Neural crest cell (in vitro differentiated cells): ENCODE measurements at regions not wholly inside any gene's neighbourhood (a gene's known extent, or its start where the extent isn't known, plus 50 kb on each side); places are given as distances from the start of the nearest gene placed in this dataset.
A peak's percentile ranks its signal among the peaks of the same experiment; 100 is the strongest.
"Not testable (repeated sequence)": the region's sequence is repeated elsewhere in the genome, so short reads cannot be mapped to it uniquely, and the experiment has no call there.

Experiments used
- DNase-seq: peaks from one replicate; pipeline ENCODE4 v3.0.0; 2021; ENCODE audit warnings: low read depth, mixed read lengths, low spot score
- H3K27ac Mint-ChIP-seq: one replicate; pipeline ENCODE4 v1.8.0; 2021; ENCODE audit warnings: mild to moderate bottlenecking, mixed read lengths; ENCODE audit not compliant: unreplicated experiment
- H3K27me3 Mint-ChIP-seq: 2 replicates; pipeline ENCODE4 v1.8.0; 2021; ENCODE audit warnings: low read depth, mild to moderate bottlenecking, mixed read lengths
- H3K36me3 Mint-ChIP-seq: 2 replicates; pipeline ENCODE4 v1.8.0; 2021; ENCODE audit warnings: low read depth, mild to moderate bottlenecking, mixed read lengths
- H3K4me1 Mint-ChIP-seq: 2 replicates; pipeline ENCODE4 v1.8.0; 2021; ENCODE audit warnings: mixed read lengths
- H3K4me3 Mint-ChIP-seq: one replicate; pipeline ENCODE4 v1.8.0; 2021; ENCODE audit warnings: mild to moderate bottlenecking, mixed read lengths
- H3K9me3 Mint-ChIP-seq: 2 replicates; pipeline ENCODE4 v1.8.0; 2021; ENCODE audit warnings: mixed read lengths
- TF ChIP-seq, protein P1 (sequence below): fragments of 200-600 bp; sonication (generic); conservative IDR thresholded peaks from 2 replicates; pipeline ENCODE4 v1.5.0; 2021; ENCODE audit warnings: antibody characterized with exemption, mild to moderate bottlenecking

DNA sequence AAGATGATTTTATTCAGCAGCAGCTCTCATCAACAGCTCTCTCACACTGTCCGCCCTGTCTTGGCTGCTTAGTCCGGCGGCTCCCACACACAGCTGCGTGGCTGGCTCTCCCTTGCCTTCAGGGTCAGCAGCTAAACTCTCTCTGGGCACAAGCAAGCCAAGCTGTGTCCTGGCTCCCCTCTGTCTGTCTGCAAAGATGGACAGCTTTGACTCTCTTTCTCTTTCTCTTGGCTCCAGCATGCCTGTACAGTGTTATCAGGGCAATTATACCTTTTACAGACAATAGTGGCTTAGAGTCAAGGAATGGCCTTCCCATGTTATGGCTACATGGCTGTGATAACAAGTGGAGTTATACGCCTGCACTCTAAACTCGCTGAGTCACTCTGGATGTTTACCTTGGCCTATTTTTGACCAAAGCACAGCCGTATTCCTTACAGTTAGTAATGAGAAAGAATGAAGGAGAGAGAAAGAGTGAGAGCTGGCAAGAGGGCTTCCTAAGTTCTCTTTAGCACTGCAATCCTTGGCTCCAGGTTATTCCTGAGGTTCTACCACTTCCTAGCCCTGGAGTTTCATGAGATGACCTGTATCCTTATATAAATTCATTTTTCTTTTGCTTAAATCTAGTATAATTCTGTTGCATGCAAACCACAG lies 59.9 kb upstream of the ZSWIM5 start:
- H3K36me3 Mint-ChIP-seq: no peaks in the 10 kb centered on the region
- peak overlapping the region; percentile 41 for H3K27ac Mint-ChIP-seq
- DNase-seq: no peak
- H3K4me3 Mint-ChIP-seq: no peak overlapping the region
- H3K27me3 Mint-ChIP-seq: peaks cover 11% of the 10 kb centered on the region
- H3K4me1 Mint-ChIP-seq: no peaks in the 10 kb centered on the region
- TF ChIP-seq, protein P1, sequence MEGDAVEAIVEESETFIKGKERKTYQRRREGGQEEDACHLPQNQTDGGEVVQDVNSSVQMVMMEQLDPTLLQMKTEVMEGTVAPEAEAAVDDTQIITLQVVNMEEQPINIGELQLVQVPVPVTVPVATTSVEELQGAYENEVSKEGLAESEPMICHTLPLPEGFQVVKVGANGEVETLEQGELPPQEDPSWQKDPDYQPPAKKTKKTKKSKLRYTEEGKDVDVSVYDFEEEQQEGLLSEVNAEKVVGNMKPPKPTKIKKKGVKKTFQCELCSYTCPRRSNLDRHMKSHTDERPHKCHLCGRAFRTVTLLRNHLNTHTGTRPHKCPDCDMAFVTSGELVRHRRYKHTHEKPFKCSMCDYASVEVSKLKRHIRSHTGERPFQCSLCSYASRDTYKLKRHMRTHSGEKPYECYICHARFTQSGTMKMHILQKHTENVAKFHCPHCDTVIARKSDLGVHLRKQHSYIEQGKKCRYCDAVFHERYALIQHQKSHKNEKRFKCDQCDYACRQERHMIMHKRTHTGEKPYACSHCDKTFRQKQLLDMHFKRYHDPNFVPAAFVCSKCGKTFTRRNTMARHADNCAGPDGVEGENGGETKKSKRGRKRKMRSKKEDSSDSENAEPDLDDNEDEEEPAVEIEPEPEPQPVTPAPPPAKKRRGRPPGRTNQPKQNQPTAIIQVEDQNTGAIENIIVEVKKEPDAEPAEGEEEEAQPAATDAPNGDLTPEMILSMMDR: no peak
- H3K9me3 Mint-ChIP-seq: peaks cover 6% of the 10 kb centered on the region

DNA sequence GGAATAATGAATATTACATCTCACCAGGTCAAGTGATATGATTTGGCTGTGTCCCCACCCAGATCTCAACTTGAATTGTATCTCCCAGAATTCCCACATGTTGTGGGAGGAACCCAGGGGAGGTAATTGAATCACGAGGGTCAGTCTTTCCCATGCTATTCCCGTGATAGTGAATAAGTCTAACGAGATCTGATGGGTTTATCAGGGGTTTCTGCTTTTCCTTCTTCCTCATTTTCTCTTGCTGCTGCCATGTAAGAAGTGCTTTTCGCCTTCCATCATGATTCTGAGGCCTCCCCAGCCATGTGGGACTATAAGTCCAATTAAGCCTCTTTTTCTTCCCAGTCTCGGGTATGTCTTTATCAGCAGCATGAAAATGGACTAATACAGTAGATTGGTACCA lies 58.4 kb upstream of the HPDL start:
- DNase-seq, H3K4me1 Mint-ChIP-seq, H3K4me3 Mint-ChIP-seq, H3K27ac Mint-ChIP-seq, H3K9me3 Mint-ChIP-seq, H3K36me3 Mint-ChIP-seq: not testable (repeated sequence)
- peaks cover 11% of the 10 kb centered on the region for H3K27me3 Mint-ChIP-seq

DNA sequence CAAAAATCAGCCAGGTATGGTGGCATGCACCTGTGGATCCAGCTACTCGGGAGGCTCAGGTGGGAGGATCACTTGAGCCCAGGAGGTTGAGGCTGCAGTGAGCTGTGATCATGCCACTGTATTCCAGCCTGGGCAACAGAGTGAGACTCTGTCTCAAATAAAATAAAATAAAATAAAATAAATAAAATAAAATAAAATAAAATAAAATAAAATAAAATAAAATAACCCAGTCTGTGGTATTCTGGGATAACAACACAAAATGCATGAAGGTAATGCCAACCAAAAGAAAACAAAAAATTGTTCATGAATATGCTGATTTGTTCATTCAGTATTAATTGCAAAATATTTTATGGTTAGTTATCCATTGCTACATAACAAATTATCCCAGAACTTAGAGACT lies 54.4 kb upstream of the HPDL start:
- not testable (repeated sequence) for H3K9me3 Mint-ChIP-seq, H3K4me3 Mint-ChIP-seq, H3K27ac Mint-ChIP-seq, H3K27me3 Mint-ChIP-seq, DNase-seq, H3K4me1 Mint-ChIP-seq, H3K36me3 Mint-ChIP-seq

DNA sequence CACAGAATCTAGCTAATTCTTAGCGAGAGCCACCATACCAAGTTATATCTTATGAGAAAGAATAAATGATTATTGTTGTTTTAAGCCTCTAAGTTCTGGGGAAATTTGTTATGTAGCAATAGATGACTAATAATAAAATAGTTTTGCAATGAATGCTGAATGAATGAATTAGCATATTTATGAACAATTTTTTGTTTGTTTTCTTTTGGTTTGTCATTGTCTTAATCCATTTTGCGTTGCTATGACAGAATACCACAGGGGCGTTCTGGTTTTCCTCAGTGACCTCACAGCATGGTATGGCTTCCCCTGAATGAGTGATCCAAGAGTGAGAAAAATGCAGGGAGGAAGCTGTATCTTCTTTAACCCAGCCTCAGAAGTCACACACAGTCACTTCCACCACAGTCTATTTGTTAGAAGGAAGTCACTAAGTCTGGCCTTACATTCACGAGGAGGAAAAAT lies 53.8 kb upstream of the HPDL start:
- Mint-ChIP-seq H3K9me3 (peaks cover 4% of the 10 kb centered on the region), H3K4me1 (peaks cover 9% of the 10 kb centered on the region), H3K27ac (no peak overlapping the region), H3K4me3 (no peak overlapping the region), H3K27me3 (no peaks in the 10 kb centered on the region), H3K36me3 (peaks cover under 1% of the 10 kb centered on the region)
- TF ChIP-seq, protein P1: no peak
- no peak for DNase-seq

DNA sequence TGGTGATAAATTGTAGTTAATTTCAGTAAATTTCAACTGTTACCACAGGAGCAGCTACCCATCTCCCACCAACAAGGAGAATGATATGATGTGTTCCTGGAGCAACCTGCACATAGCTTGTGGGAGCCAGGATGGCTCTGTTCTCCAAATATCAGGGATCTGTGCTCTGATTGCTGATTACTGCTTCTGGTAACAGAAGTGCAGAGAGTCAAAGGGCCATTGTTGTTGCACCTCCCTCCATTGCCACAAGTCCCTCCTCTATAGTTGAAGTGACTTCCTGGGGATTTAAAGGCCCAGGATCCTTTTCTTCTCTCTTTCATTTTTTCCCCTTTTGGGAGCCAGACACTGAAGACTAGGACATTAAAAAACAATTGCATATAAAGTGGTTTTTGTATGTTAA lies 51.6 kb upstream of the HPDL start:
- H3K4me3 Mint-ChIP-seq: no peak overlapping the region
- H3K27ac Mint-ChIP-seq: peak overlapping the region; percentile 76
- H3K9me3 Mint-ChIP-seq: peaks cover 10% of the 10 kb centered on the region
- H3K4me1 Mint-ChIP-seq: peaks cover 9% of the 10 kb centered on the region
- H3K36me3 Mint-ChIP-seq: peaks cover 4% of the 10 kb centered on the region
- H3K27me3 Mint-ChIP-seq: peaks cover 4% of the 10 kb centered on the region
- TF ChIP-seq, protein P1: no peak
- DNase-seq: no peak
